ENCODE measurements at regions not wholly inside any gene's neighbourhood (a gene's known extent, or its start where the extent isn't known, plus 50 kb on each side); places are given as distances from the start of the nearest gene placed in this dataset.

DNA sequence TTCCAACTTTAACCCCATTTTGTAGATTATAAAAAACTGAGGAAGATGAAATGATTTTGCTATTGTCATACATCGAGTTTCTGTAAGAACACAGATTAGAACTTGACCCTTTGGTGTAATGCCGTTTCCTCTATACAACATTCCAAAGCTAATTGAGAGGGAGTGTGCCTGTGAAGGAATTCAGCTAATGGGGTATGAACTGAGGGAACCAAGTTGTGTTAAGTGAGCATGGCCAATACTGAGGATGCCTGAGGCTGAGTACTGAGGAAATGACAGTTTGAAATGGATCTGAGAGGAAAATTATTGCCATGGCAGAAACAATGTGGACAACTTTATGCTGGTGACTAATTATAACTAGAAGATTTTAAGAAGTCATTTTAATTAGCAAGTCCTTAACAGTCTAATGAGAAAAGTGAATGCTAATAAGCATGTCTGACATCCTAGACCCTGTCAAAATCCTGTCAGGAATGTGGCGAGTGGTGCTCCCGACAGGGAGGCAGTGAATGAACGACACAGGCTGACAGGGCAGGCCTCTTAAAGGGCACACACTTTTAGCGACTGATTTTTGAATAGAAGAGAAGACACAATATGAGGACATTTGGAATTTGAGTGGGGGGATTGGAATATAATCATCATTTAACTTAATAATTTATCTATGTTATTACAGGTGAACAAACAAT, 262.5 kb downstream of the HLX start:
- TF ChIP-seq, protein P1, sequence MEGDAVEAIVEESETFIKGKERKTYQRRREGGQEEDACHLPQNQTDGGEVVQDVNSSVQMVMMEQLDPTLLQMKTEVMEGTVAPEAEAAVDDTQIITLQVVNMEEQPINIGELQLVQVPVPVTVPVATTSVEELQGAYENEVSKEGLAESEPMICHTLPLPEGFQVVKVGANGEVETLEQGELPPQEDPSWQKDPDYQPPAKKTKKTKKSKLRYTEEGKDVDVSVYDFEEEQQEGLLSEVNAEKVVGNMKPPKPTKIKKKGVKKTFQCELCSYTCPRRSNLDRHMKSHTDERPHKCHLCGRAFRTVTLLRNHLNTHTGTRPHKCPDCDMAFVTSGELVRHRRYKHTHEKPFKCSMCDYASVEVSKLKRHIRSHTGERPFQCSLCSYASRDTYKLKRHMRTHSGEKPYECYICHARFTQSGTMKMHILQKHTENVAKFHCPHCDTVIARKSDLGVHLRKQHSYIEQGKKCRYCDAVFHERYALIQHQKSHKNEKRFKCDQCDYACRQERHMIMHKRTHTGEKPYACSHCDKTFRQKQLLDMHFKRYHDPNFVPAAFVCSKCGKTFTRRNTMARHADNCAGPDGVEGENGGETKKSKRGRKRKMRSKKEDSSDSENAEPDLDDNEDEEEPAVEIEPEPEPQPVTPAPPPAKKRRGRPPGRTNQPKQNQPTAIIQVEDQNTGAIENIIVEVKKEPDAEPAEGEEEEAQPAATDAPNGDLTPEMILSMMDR (conservative IDR thresholded peaks at IDR 0.05) = no peak
- Mint-ChIP-seq H3K27me3 (peaks cover 11% of the 10 kb centered on the region), H3K4me3 (no peak overlapping the region), H3K27ac (no peak overlapping the region), H3K36me3 (no peaks in the 10 kb centered on the region), H3K4me1 (ENCODE audit: unreplicated experiment) (no peaks in the 10 kb centered on the region), H3K9me3 (peaks cover 5% of the 10 kb centered on the region)
- DNase-seq (ENCODE audit: extremely low spot score, unreplicated experiment) = no peak

DNA sequence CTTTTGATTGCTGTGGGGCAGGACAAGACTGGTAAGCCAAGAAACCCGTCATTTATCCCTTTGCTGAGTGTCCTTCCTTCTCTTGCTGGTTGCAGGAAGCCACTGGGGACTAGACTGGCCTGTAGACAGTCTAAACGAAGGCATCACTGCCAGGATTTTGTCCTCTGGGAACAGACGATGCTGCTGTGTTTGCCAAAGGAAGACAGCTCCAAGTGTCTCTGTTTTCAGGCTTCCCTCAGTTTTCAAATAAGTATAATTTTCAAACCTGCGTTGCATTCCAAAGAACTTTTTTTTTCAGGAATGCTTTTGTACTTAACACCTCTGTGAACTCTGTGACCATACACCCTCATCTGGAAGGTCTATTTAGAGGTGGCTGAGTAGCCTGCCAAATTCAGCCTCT, 269.4 kb downstream of the HLX start:
- TF ChIP-seq, protein P1 (conservative IDR thresholded peaks at IDR 0.05) = no peak
- H3K27me3 Mint-ChIP-seq = peaks cover 13% of the 10 kb centered on the region

DNA sequence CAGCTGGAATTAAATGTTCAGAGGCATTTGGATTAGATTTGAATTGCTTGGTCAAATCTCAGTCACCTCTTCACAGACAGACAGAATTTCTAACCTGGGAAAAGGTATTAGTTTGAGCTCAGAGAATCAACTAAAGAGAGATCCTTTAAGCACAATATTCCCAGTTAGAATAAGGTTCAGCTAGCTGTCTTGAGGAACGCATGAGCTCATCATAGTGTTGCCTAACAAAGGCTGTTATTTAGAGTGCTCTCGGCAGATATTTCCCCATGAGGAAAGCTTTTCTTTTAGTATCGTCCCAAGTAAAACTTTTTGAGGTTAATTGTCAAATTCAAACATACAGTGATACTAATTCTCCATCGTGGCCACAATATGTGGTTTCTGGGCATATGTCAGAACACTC, 269.9 kb downstream of the HLX start:
- no peaks in the 10 kb centered on the region for H3K9me3 Mint-ChIP-seq
- no peak for DNase-seq (ENCODE audit: extremely low spot score, unreplicated experiment)
- no peak overlapping the region for H3K27ac Mint-ChIP-seq
- TF ChIP-seq, protein P1 (conservative IDR thresholded peaks at IDR 0.05) = no peak
- H3K4me3 Mint-ChIP-seq = no peak overlapping the region
- no peaks in the 10 kb centered on the region for H3K4me1 Mint-ChIP-seq (ENCODE audit: unreplicated experiment)
- H3K27me3 Mint-ChIP-seq = peaks cover 13% of the 10 kb centered on the region
- H3K36me3 Mint-ChIP-seq = no peaks in the 10 kb centered on the region

More for the DNA sequence above, 269.4 kb downstream of the HLX start:
- DNase-seq (ENCODE audit: extremely low spot score, unreplicated experiment) = no peak
- Mint-ChIP-seq H3K27ac (no peak overlapping the region), H3K4me3 (no peak overlapping the region), H3K4me1 (ENCODE audit: unreplicated experiment) (no peaks in the 10 kb centered on the region), H3K9me3 (no peaks in the 10 kb centered on the region), H3K36me3 (no peaks in the 10 kb centered on the region)

DNA sequence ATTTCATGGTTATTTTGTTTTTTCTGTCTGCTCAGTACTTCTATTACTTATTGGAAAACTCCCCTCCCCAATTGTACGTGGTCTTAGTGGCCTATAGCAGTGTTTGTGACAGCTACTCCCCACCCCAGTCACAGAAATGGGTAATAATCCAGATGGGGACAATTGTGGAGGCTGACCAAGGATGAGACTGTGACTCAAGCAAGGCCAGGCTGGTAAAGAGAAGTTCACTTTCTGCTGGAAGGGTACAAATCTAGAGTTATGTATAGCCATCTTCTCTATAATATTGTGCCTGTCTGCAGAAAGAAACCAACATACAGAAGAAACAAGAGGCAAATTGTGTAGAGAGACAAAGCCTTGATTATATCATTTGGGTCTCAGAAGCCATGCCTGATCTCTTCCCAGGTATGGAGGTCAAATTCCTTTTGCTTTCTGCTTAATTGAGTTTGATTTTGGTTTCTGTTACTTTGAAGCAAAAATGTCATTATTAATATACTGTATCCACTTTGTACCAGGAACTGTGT, 270.4 kb downstream of the HLX start:
- Mint-ChIP-seq H3K4me3 (no peak overlapping the region), H3K27ac (no peak overlapping the region), H3K36me3 (no peaks in the 10 kb centered on the region), H3K27me3 (peaks cover 15% of the 10 kb centered on the region), H3K4me1 (ENCODE audit: unreplicated experiment) (no peaks in the 10 kb centered on the region), H3K9me3 (no peaks in the 10 kb centered on the region)
- TF ChIP-seq, protein P1 (conservative IDR thresholded peaks at IDR 0.05) = no peak
- no peak for DNase-seq (ENCODE audit: extremely low spot score, unreplicated experiment)

DNA sequence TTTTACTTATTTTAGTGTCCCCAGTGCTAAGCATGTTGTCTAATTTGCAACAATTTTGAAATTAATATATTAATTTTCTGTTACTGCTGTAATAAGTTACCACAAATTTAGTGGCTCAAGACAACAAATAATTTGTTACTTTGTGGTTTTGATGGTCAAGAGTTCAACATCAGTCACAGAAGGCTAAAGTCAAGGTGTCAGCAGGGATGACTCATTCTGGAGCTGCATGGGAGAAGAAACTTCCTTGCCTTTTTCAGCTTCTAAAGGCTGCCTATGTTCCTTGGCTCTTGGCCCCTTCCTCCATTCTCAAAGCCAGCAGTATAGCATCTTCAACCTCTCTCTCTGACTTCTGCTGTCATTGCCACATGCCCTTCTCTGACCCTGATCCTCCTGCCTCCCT, 271.8 kb downstream of the HLX start:
- H3K9me3 Mint-ChIP-seq = no peaks in the 10 kb centered on the region
- H3K27ac Mint-ChIP-seq = no peak overlapping the region
- no peaks in the 10 kb centered on the region for H3K36me3 Mint-ChIP-seq

More for the DNA sequence above, 271.8 kb downstream of the HLX start:
- TF ChIP-seq, protein P1 (conservative IDR thresholded peaks at IDR 0.05) = no peak
- Mint-ChIP-seq H3K4me3 (no peak overlapping the region), H3K4me1 (ENCODE audit: unreplicated experiment) (no peaks in the 10 kb centered on the region), H3K27me3 (peaks cover 20% of the 10 kb centered on the region)
- no peak for DNase-seq (ENCODE audit: extremely low spot score, unreplicated experiment)

Measured in type B pancreatic cell (in vitro differentiated cells).